Heart right ventricle (tissue), 16 donors: ENCODE measurements at regions not wholly inside any gene's neighbourhood (a gene's known extent, or its start where the extent isn't known, plus 50 kb on each side); places are given as distances from the start of the nearest gene placed in this dataset.

Experiments
- ATAC-seq, 8 donors: fragments of 200-7000 bp; cut with Tn5 transposase; one replicate each; pipeline ENCODE4 v1.9.1; 2020; ENCODE audit warnings: mild to moderate bottlenecking in 8 of 8, moderate library complexity in 8 of 8, moderate number of reproducible peaks in 1 of 8
- DNase-seq, 2 donors: peaks; one replicate each; pipeline ENCODE4 v3.0.0-alpha.2; 2020
- H3K27ac ChIP-seq, 10 donors: fragments of 200-600 bp; sonication (generic) in 2 of 10; one replicate each; pipeline versions ENCODE4 v1.5.0 to v1.8.0; 2020 to 2022; ENCODE audit warnings: mild to moderate bottlenecking in 3 of 10
- H3K27me3 ChIP-seq, 7 donors: fragments of 200-600 bp; one replicate each; pipeline ENCODE4 v1.8.0; 2021 to 2022; ENCODE audit warnings: mild to moderate bottlenecking in 2 of 7
- H3K36me3 ChIP-seq, 9 donors: fragments of 200-600 bp; sonication (generic) in 1 of 9; one replicate each; pipeline versions ENCODE4 v1.5.0 to v1.8.0; 2020 to 2022; ENCODE audit warnings: mild to moderate bottlenecking in 2 of 9
- H3K4me1 ChIP-seq, 9 donors: fragments of 200-600 bp; sonication (generic) in 1 of 9; one replicate each; pipeline versions ENCODE4 v1.5.0 to v1.8.0; 2020 to 2022; ENCODE audit warnings: mild to moderate bottlenecking in 4 of 9
- H3K4me3 ChIP-seq, 10 donors: fragments of 200-600 bp; sonication (generic) in 2 of 10; one replicate each; pipeline versions ENCODE4 v1.5.0 to v1.8.0; 2020 to 2022; ENCODE audit warnings: mild to moderate bottlenecking in 7 of 10, moderate library complexity in 2 of 10
- H3K9me3 ChIP-seq, 11 donors: fragments of 200-600 bp in 10 of 11; sonication (generic) in 2 of 11; one replicate each; pipeline versions ENCODE4 v1.5.0 to v1.8.0; 2013 to 2022; ENCODE audit warnings: mild to moderate bottlenecking in 2 of 11, control low read depth in 1 of 11, moderate library complexity in 1 of 11
- WGBS, 2 donors: extraction: QIAGEN DNeasy Blood & Tissue Kit; methylation state at CpG; one replicate each; pipeline ENCODE4 v1.1.7; 2013; ENCODE audit warnings: inconsistent platforms in 1 of 2; 5-methylcytosine and 5-hydroxymethylcytosine counted together
- intact Hi-C, 10 donors: fragments of 100-400 bp; cut with DNase I; formaldehyde crosslinking; loops; one replicate each; pipeline versions ENCODE4 v1.11.1 to v1.14.2; 2022
- TF ChIP-seq, protein P1 (sequence below), 9 donors: fragments of 200-600 bp; sonication (generic) in 2 of 9; IDR thresholded peaks; one replicate each; pipeline versions ENCODE4 v1.5.0 to v1.8.0; 2021 to 2022; ENCODE audit warnings: antibody characterized with exemption in 9 of 9, mild to moderate bottlenecking in 5 of 9, moderate library complexity in 1 of 9
- donor health status: Arrhythmogenic right ventricular cardiomyopathy.
- donor health status: ischemic (EF 13 %, LVEDD 7.1; RV severe dilation, severe dysfunction).
- donor health status: healthy with polysubstance abuse.
- donor health status: DM: no; HTN: yes; CAD: no.
- donor health status: DM: no; HTN: no; CAD: no.
- donor health status: ischemic (EF 25% LVEDD 6.9; RV normal size, moderate dysfunction).
- donor health status: ischemic (EF 25% LVEDD 5.7; RV mildly dilated, moderate dysfunction).
- donor health status: healthy.
- donor health status: DM: yes; HTN: yes; CAD: no.
- donor health status: Ischemic cardiomyopathy.
- donor health status: ischemic (EF 35%, LVEDD 5.7; RV mildly dilated, moderate dysfunction).
- donor health status: nonischemic (EF 11% LVEDD 7.7; RV severe dilation, severe dysfunction).
- donor health status: DM: yes; HTN: yes; CAD: no.
- donor health status: PGD.
- donor health status: ischemic (EF 29% LVEDD 5.4; RV normal size, mild dysfunction).
- donor health status: nonischemic (EF 23%, LVEDD 6.1; RV moderate dilation, normal function).

GRCh38 chr10:61052469-61053205 is 108.7 kb upstream of the RHOBTB1 start:
- Histone ChIP-seq H3K27ac (no peak overlapping the region), H3K27me3 (no peaks in the 10 kb centered on the region), H3K4me3 (no peak overlapping the region), H3K4me1 (no peaks in the 10 kb centered on the region), H3K36me3 (no peaks in the 10 kb centered on the region), H3K9me3 (no peaks in the 10 kb centered on the region)
- WGBS, 2 donors: 72 to 78% methylated on average over 2 of the region's 2 CpGs
- DNase-seq: no peak
- intact Hi-C loops: no loop called here
- TF ChIP-seq, protein P1, sequence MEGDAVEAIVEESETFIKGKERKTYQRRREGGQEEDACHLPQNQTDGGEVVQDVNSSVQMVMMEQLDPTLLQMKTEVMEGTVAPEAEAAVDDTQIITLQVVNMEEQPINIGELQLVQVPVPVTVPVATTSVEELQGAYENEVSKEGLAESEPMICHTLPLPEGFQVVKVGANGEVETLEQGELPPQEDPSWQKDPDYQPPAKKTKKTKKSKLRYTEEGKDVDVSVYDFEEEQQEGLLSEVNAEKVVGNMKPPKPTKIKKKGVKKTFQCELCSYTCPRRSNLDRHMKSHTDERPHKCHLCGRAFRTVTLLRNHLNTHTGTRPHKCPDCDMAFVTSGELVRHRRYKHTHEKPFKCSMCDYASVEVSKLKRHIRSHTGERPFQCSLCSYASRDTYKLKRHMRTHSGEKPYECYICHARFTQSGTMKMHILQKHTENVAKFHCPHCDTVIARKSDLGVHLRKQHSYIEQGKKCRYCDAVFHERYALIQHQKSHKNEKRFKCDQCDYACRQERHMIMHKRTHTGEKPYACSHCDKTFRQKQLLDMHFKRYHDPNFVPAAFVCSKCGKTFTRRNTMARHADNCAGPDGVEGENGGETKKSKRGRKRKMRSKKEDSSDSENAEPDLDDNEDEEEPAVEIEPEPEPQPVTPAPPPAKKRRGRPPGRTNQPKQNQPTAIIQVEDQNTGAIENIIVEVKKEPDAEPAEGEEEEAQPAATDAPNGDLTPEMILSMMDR (IDR thresholded peaks at IDR 0.05): no peak
- no peak for ATAC-seq

DNA sequence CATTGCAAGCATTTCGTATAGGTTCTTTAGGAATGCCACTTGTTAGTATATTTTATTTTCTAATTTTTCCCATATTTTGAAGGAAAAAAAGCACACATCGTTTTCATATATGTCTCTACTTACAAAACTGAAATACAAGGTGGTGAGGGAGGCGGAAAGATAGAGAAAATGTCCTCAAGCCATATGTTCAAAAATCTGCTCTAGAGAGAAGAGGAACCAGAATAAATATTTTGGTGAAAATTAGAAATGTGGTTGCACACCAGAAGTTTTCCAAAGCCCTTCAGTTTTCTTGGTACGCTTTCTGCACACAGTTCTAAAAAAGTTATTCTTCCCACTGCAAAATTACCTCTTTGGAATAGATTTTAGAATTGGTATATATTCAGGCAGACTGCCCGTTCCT is 107.4 kb upstream of the RHOBTB1 start:
- WGBS, 2 donors: 87 to 91% methylated on average over 5 of the region's 5 CpGs
- Histone ChIP-seq H3K27ac (no peak overlapping the region), H3K27me3 (no peaks in the 10 kb centered on the region), H3K4me3 (no peak overlapping the region), H3K36me3 (no peaks in the 10 kb centered on the region), H3K4me1 (no peaks in the 10 kb centered on the region), H3K9me3 (no peaks in the 10 kb centered on the region)
- TF ChIP-seq, protein P1 (IDR thresholded peaks at IDR 0.05): no peak
- intact Hi-C loops: no loop called here
- no peak for DNase-seq
- no peak for ATAC-seq

DNA sequence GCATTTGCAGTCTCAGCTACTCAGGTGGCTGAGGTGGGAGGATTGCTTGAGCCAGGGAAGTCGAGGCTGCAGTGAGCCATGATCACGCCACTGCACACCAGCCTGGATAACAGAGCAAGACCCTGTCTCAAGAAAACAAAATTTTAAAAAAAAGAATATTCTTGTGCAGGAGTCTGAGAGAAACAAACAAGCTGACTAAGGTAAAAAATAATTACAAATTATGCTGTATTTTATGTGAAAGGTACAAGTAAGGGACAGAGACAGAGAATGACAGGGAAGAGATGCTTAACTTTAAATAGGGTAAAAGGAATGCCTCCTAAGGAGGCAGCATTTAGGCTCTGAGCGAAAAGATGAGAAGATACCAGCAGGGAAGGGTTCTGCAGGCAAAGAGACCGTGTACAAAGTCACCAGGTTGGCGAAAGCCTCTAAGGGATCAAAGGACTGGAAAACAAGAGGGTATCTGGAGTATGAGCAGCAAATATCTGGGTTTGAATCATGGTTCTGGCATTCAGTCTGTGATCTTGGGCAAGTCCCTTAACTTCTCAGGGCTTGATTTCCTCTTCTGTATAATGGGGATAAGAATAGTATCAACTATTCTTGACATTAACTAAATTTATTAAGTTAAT is 106.2 kb upstream of the RHOBTB1 start:
- 91 to 92% methylated on average over 5 of the region's 5 CpGs for WGBS, 2 donors
- Histone ChIP-seq H3K4me1 (no peaks in the 10 kb centered on the region), H3K36me3 (no peaks in the 10 kb centered on the region), H3K27ac (no peak overlapping the region), H3K4me3 (no peak overlapping the region), H3K9me3 (no peaks in the 10 kb centered on the region), H3K27me3 (no peaks in the 10 kb centered on the region)
- intact Hi-C loops: no loop called here
- DNase-seq (no peak), ATAC-seq (no peak)
- TF ChIP-seq, protein P1 (IDR thresholded peaks at IDR 0.05): no peak

GRCh38 chr10:61049386-61049785 is 105.4 kb upstream of the RHOBTB1 start:
- ATAC-seq: no peak
- TF ChIP-seq, protein P1 (IDR thresholded peaks at IDR 0.05): no peak

More at GRCh38 chr10:61049386-61049785, 105.4 kb upstream of the RHOBTB1 start:
- no peaks in the 10 kb centered on the region for H3K27me3 ChIP-seq
- H3K36me3 ChIP-seq: no peaks in the 10 kb centered on the region
- intact Hi-C loops: no loop called here
- no peaks in the 10 kb centered on the region for H3K4me1 ChIP-seq
- no peaks in the 10 kb centered on the region for H3K9me3 ChIP-seq
- 59 to 63% methylated on average over 2 of the region's 2 CpGs for WGBS, 2 donors
- no peak overlapping the region for H3K4me3 ChIP-seq
- DNase-seq: no peak
- H3K27ac ChIP-seq: no peak overlapping the region
